SK-N-SH (cell line): ENCODE measurements at regions not wholly inside any gene's neighbourhood (a gene's known extent, or its start where the extent isn't known, plus 50 kb on each side); places are given as distances from the start of the nearest gene placed in this dataset.

Experiments used
- POLR2AphosphoS5 ChIP-seq: IDR thresholded peaks from 2 replicates; pipeline ENCODE4 v1.6.1; 2012; ENCODE audit warnings: low read depth, low read length
- USF1 ChIP-seq: IDR thresholded peaks from 2 replicates; pipeline ENCODE4 v1.4.0; 2012; ENCODE audit warnings: low read depth, borderline replicate concordance
- TF ChIP-seq, protein P1 (sequence below): fragments of 200-600 bp; sonication (generic); IDR thresholded peaks from 2 replicates; pipeline ENCODE4 v1.6.1; 2017; ENCODE audit warnings: antibody characterized with exemption, mild to moderate bottlenecking, moderate library complexity

GRCh38 chr5:129359450-129359849, 100.6 kb upstream of the ADAMTS19 start:
- TF ChIP-seq, protein P1, sequence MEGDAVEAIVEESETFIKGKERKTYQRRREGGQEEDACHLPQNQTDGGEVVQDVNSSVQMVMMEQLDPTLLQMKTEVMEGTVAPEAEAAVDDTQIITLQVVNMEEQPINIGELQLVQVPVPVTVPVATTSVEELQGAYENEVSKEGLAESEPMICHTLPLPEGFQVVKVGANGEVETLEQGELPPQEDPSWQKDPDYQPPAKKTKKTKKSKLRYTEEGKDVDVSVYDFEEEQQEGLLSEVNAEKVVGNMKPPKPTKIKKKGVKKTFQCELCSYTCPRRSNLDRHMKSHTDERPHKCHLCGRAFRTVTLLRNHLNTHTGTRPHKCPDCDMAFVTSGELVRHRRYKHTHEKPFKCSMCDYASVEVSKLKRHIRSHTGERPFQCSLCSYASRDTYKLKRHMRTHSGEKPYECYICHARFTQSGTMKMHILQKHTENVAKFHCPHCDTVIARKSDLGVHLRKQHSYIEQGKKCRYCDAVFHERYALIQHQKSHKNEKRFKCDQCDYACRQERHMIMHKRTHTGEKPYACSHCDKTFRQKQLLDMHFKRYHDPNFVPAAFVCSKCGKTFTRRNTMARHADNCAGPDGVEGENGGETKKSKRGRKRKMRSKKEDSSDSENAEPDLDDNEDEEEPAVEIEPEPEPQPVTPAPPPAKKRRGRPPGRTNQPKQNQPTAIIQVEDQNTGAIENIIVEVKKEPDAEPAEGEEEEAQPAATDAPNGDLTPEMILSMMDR, result no peak
- TF ChIP-seq POLR2AphosphoS5 (no peak), USF1 (no peak)
